DMS 273 treated with DMSO at 0.1 percent for 48 hours (cell line): ENCODE measurements at regions not wholly inside any gene's neighbourhood (a gene's known extent, or its start where the extent isn't known, plus 50 kb on each side); places are given as distances from the start of the nearest gene placed in this dataset.

Experiments
- DNase-seq: peaks from one replicate; lab custom pipeline; 2025; lab: John Stamatoyannopoulos, UW

- no peak for DNase-seq
Measured at GRCh38 chrX:125003746-125004446, 315.8 kb upstream of the TEX13C start.

DNA sequence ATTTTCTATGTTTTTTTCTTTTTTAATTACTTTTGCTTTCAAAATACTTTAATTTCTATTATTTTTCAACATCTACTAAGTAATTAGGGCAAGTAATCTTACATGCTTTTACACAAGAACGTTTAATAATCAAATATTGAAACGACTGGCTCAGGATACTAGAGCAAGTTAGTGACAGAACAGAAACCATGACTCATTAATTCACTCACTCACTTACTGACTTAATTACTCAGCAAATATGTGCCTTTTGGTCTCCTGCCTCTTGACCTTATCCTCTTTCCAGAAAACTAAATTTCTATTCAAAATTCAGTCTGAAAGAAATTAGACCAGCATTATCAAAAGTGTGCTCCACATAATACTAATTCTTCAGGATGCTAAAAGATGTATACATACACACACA lies 314.9 kb upstream of the TEX13C start:
- DNase-seq: no peak

GRCh38 chrX:125005863-125006262 lies 313.8 kb upstream of the TEX13C start:
- DNase-seq: no peak

DNA sequence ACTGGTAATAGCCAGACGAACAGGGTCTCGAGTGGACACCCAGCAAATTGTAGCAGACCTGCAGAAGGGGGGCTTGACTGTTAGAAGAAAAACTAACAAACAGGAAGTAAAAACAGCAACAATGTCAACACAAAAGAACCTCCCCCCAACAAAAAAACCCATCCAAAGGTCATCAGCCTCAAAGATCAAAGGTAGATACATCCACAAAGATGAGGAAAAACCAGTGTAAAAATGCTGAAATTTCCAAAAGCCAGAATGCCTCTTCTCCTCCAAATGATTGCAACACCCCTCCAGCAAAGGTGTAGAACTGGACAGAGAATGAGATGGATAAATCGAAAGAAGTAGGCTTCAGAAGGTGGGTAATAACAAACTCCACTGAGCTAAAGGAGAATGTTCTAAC lies 313.0 kb upstream of the TEX13C start:
- DNase-seq: no peak

GRCh38 chrX:125012585-125012984 lies 307.1 kb upstream of the TEX13C start:
- DNase-seq: no peak

GRCh38 chrX:125029131-125029530 lies 290.5 kb upstream of the TEX13C start:
- DNase-seq: no peak
